ENCODE measurements at regions not wholly inside any gene's neighbourhood (a gene's known extent, or its start where the extent isn't known, plus 50 kb on each side); places are given as distances from the start of the nearest gene placed in this dataset.

- Mint-ChIP-seq H3K4me3 (no peak overlapping the region), H3K27ac (no peak overlapping the region), H3K9me3 (no peaks in the 10 kb centered on the region), H3K4me1 (no peaks in the 10 kb centered on the region), H3K27me3 (ENCODE audit: low read depth) (no peaks in the 10 kb centered on the region), H3K36me3 (no peaks in the 10 kb centered on the region)
- no peak for TF ChIP-seq ERG (CRISPR knock-in tag; IDR thresholded peaks at IDR 0.05)
- TF ChIP-seq JUN (CRISPR knock-in tag; IDR thresholded peaks at IDR 0.05) = no peak
- TF ChIP-seq HMGXB4 (CRISPR knock-in tag; IDR thresholded peaks at IDR 0.05) = no peak
- no peak for TF ChIP-seq NR2C2 (CRISPR knock-in tag; IDR thresholded peaks at IDR 0.05)
- no peak for TF ChIP-seq SMAD4 (CRISPR knock-in tag; IDR thresholded peaks at IDR 0.05)
- TF ChIP-seq ETV6 (CRISPR knock-in tag; IDR thresholded peaks at IDR 0.05) = no peak
- TF ChIP-seq NR3C1 (CRISPR knock-in tag; conservative IDR thresholded peaks at IDR 0.05; ENCODE audit: low read depth) = no peak
- TF ChIP-seq CREB1 (CRISPR knock-in tag; IDR thresholded peaks at IDR 0.05) = no peak
- TF ChIP-seq FOXP1 (CRISPR knock-in tag; IDR thresholded peaks at IDR 0.05; ENCODE audit: borderline replicate concordance) = no peak
- no peak for TF ChIP-seq PRDM15 (CRISPR knock-in tag; IDR thresholded peaks at IDR 0.05)
- TF ChIP-seq PREB (CRISPR knock-in tag; IDR thresholded peaks at IDR 0.05; ENCODE audit: borderline replicate concordance) = no peak
- ATAC-seq = no peak
- POLR2A ChIA-PET = interaction anchor here (0.6 kb wide), 1 partner anchor 260 kb away, joined by 4 read pairs; no protein-coding TSS in a partner anchor
- CTCF ChIA-PET = interaction anchor here (1.0 to 2.1 kb wide), 4 partner anchors 10 to 295 kb away, joined by 3 to 5 read pairs (median 4); no protein-coding TSS in a partner anchor
- DNase-seq (ENCODE audit: low spot score) = no peak
Observed at GRCh38 chr13:95484052-95484451, 68.5 kb upstream of the CLDN10 start.

GRCh38 chr13:95485045-95485517, 67.4 kb upstream of the CLDN10 start:
- Mint-ChIP-seq H3K4me3 (no peak overlapping the region), H3K27me3 (ENCODE audit: low read depth) (no peaks in the 10 kb centered on the region; the same call in 1 of the 2 replicates), H3K27ac (no peak overlapping the region), H3K36me3 (peaks cover 2% of the 10 kb centered on the region), H3K4me1 (no peaks in the 10 kb centered on the region), H3K9me3 (peaks cover 9% of the 10 kb centered on the region)
- peak; percentile 69 for ATAC-seq
- no peak for TF ChIP-seq CDX4 (CRISPR knock-in tag; IDR thresholded peaks at IDR 0.05; ENCODE audit: borderline replicate concordance)
- TF ChIP-seq FOXJ3 (CRISPR knock-in tag; IDR thresholded peaks at IDR 0.05; ENCODE audit: borderline replicate concordance) = no peak
- TF ChIP-seq MAX (CRISPR knock-in tag; IDR thresholded peaks at IDR 0.05) = no peak
- no peak for TF ChIP-seq ZBTB43 (CRISPR knock-in tag; IDR thresholded peaks at IDR 0.05)
- no peak for TF ChIP-seq PRRX2 (CRISPR knock-in tag; IDR thresholded peaks at IDR 0.05)
- no peak for TF ChIP-seq ZNF671 (CRISPR knock-in tag; IDR thresholded peaks at IDR 0.05)
- TF ChIP-seq ZBTB21 (CRISPR knock-in tag; IDR thresholded peaks at IDR 0.05; ENCODE audit: borderline replicate concordance) = no peak
- no peak for TF ChIP-seq ATF3 (CRISPR knock-in tag; conservative IDR thresholded peaks at IDR 0.05)
- TF ChIP-seq ZNF416 (CRISPR knock-in tag; IDR thresholded peaks at IDR 0.05) = no peak
- no peak for TF ChIP-seq TP53 (CRISPR knock-in tag; IDR thresholded peaks at IDR 0.05)
- no peak for TF ChIP-seq GABPB1 (CRISPR knock-in tag; IDR thresholded peaks at IDR 0.05)
- no peak for TF ChIP-seq NR1H2 (CRISPR knock-in tag; IDR thresholded peaks at IDR 0.05)
- no peak for DNase-seq (ENCODE audit: low spot score)
- POLR2A ChIA-PET = no interaction called here
- CTCF ChIA-PET = interaction anchor here (0.7 to 2.1 kb wide), 2 partner anchors 81 to 293 kb away, joined by 3 to 5 read pairs; no protein-coding TSS in a partner anchor
